ENCODE measurements at regions not wholly inside any gene's neighbourhood (a gene's known extent, or its start where the extent isn't known, plus 50 kb on each side); places are given as distances from the start of the nearest gene placed in this dataset.

- no peaks in the 10 kb centered on the region for H3K79me1 ChIP-seq (ENCODE audit: low read depth, low read length)
- no peak overlapping the region for H2BK12ac ChIP-seq (ENCODE audit: low read length)
- no peak overlapping the region for H3K27ac ChIP-seq (replicated peaks; ENCODE audit: low read length)
- WGBS, 2 donors (ENCODE audit: extremely low coverage in 2 of 2, insufficient read length in 2 of 2, insufficient replicate concordance in 1 of 2) = no CpG with 5 or more reads among the region's 3 CpGs
- no peaks in the 10 kb centered on the region for H3K4me1 ChIP-seq (ENCODE audit: control insufficient read depth in 2 of 2, insufficient read depth in 1 of 2, low read depth in 1 of 2, low read length in 2 of 2)
- no peak overlapping the region for H3K18ac ChIP-seq (ENCODE audit: low read length)
- no peak overlapping the region for H3K9ac ChIP-seq (ENCODE audit: low read depth, low read length, poor library complexity)
- H3K36me3 ChIP-seq (replicated peaks in 1 of 2; ENCODE audit: control insufficient read depth in 2 of 2, insufficient read depth in 2 of 2, low read length in 2 of 2) = no peaks in the 10 kb centered on the region
- no peak overlapping the region for H4K8ac ChIP-seq (ENCODE audit: low read depth, low read length)
- peaks cover 0 to 13% (median 0%) of the 10 kb centered on the region in 3 experiments for H3K27me3 ChIP-seq (ENCODE audit: control insufficient read depth in 3 of 3, insufficient read depth in 3 of 3, low read depth in 1 of 3, low read length in 3 of 3)
- H3K14ac ChIP-seq (ENCODE audit: low read length) = no peak overlapping the region
- H2BK15ac ChIP-seq (ENCODE audit: low read length) = no peak overlapping the region
- no peak overlapping the region for H3K4me2 ChIP-seq (ENCODE audit: insufficient read depth, low read length, poor library complexity, severe bottlenecking)
- DNase-seq (ENCODE audit: low spot score) = no peak
- no peak overlapping the region for H3K4ac ChIP-seq (ENCODE audit: low read length)
- H2AK5ac ChIP-seq (ENCODE audit: low read depth, low read length) = no peak overlapping the region
- H2BK5ac ChIP-seq (ENCODE audit: low read length) = no peak overlapping the region
- H3K4me3 ChIP-seq (ENCODE audit: low read length in 2 of 2) = no peak overlapping the region
- no peak overlapping the region for H3K23ac ChIP-seq (ENCODE audit: low read depth, low read length, poor library complexity)
- no peak overlapping the region for H2BK120ac ChIP-seq (ENCODE audit: low read depth, low read length)
- no peaks in the 10 kb centered on the region for H3K9me3 ChIP-seq (replicated peaks in 1 of 2; ENCODE audit: control insufficient read depth in 2 of 2, insufficient read depth in 1 of 2, low read depth in 1 of 2, low read length in 2 of 2)
- no peak overlapping the region for H2AFZ ChIP-seq (ENCODE audit: low read length)
- H4K91ac ChIP-seq (ENCODE audit: low read depth, low read length, poor library complexity) = no peak overlapping the region
These were observed 58.2 kb downstream of the HSD3B1 start for GRCh38 chr1:119565131-119565772.

GRCh38 chr1:119569095-119569494 lies 62.1 kb downstream of the HSD3B1 start:
- H3K4me3 ChIP-seq (ENCODE audit: low read length in 2 of 2) = no peak overlapping the region
- H3K9ac ChIP-seq (ENCODE audit: low read depth, low read length, poor library complexity) = no peak overlapping the region
- no peak overlapping the region for H3K27ac ChIP-seq (replicated peaks; ENCODE audit: low read length)
- no peak overlapping the region for H2BK120ac ChIP-seq (ENCODE audit: low read depth, low read length)
- peaks cover 0 to 10% (median 0%) of the 10 kb centered on the region in 3 experiments for H3K27me3 ChIP-seq (ENCODE audit: control insufficient read depth in 3 of 3, insufficient read depth in 3 of 3, low read depth in 1 of 3, low read length in 3 of 3)
- H2AK5ac ChIP-seq (ENCODE audit: low read depth, low read length) = no peak overlapping the region
- peak overlapping the region; percentile 55 for H3K18ac ChIP-seq (ENCODE audit: low read length)
- no peak overlapping the region for H2BK5ac ChIP-seq (ENCODE audit: low read length)
- no peak overlapping the region for H2AFZ ChIP-seq (ENCODE audit: low read length)
- no peak overlapping the region for H2BK12ac ChIP-seq (ENCODE audit: low read length)
- no peak overlapping the region for H3K23ac ChIP-seq (ENCODE audit: low read depth, low read length, poor library complexity)
- H3K4me1 ChIP-seq (ENCODE audit: control insufficient read depth in 2 of 2, insufficient read depth in 1 of 2, low read depth in 1 of 2, low read length in 2 of 2) = peaks cover 0 to 3% of the 10 kb centered on the region in 2 donors
- H3K4ac ChIP-seq (ENCODE audit: low read length) = no peak overlapping the region
- no peak overlapping the region for H3K14ac ChIP-seq (ENCODE audit: low read length)
- no CpG with 5 or more reads among the region's 1 CpG for WGBS, 2 donors (ENCODE audit: extremely low coverage in 2 of 2, insufficient read length in 2 of 2, insufficient replicate concordance in 1 of 2)
- H3K9me3 ChIP-seq (replicated peaks in 1 of 2; ENCODE audit: control insufficient read depth in 2 of 2, insufficient read depth in 1 of 2, low read depth in 1 of 2, low read length in 2 of 2) = no peaks in the 10 kb centered on the region
- DNase-seq (ENCODE audit: low spot score) = no peak
- no peak overlapping the region for H4K8ac ChIP-seq (ENCODE audit: low read depth, low read length)
- H4K91ac ChIP-seq (ENCODE audit: low read depth, low read length, poor library complexity) = no peak overlapping the region
- H3K36me3 ChIP-seq (replicated peaks in 1 of 2; ENCODE audit: control insufficient read depth in 2 of 2, insufficient read depth in 2 of 2, low read length in 2 of 2) = no peaks in the 10 kb centered on the region
- H3K4me2 ChIP-seq (ENCODE audit: insufficient read depth, low read length, poor library complexity, severe bottlenecking) = no peak overlapping the region
- no peaks in the 10 kb centered on the region for H3K79me1 ChIP-seq (ENCODE audit: low read depth, low read length)
- H2BK15ac ChIP-seq (ENCODE audit: low read length) = no peak overlapping the region

Data from neuronal stem cell (in vitro differentiated cells).